Panc1 (cell line): ENCODE measurements at regions not wholly inside any gene's neighbourhood (a gene's known extent, or its start where the extent isn't known, plus 50 kb on each side); places are given as distances from the start of the nearest gene placed in this dataset.

ENCODE experiments used
- ATAC-seq: fragments of 200-7000 bp; cut with Tn5 transposase; 2 replicates; pipeline ENCODE4 v1.9.1; 2020; ENCODE audit warnings: mild to moderate bottlenecking, moderate library complexity
- BruUV-seq: library from RNA; stranded (reverse); fragments of 400-500 nt; replicated peaks from 2 replicates; lab custom pipeline; 2021; lab: Mats Ljungman, UMichigan
- CTCF ChIA-PET: fragments of 300-600 bp; sonication (Branson Sonifier 250); formaldehyde crosslinking; loops from one replicate; lab custom pipeline; 2022; ENCODE audit warnings: antibody characterized with exemption; lab: Charles Lee
- POLR2A ChIA-PET: fragments of 300-600 bp; sonication (Branson Sonifier 250); formaldehyde crosslinking; loops from one replicate; lab custom pipeline; 2022; ENCODE audit warnings: antibody characterized with exemption; lab: Charles Lee
- DNase-seq: peaks from one replicate; pipeline ENCODE4 v3.0.0-alpha.2; 2010; ENCODE audit warnings: low read depth, low spot score
- H3K27ac ChIP-seq: 2 replicates; pipeline ENCODE4 v1.5.1; 2011; ENCODE audit warnings: mild to moderate bottlenecking, low read length, inconsistent platforms
- H3K27me3 ChIP-seq: fragments of 200-500 bp; sonication (Bioruptor generic); 2 replicates; pipeline ENCODE4 v1.6.0; 2014; ENCODE audit warnings: low read length, inconsistent platforms; ENCODE audit not compliant: control insufficient read depth, insufficient read depth
- H3K36me3 ChIP-seq: fragments of 200-500 bp; sonication (Bioruptor generic); 2 replicates; pipeline ENCODE4 v1.5.1; 2014; ENCODE audit warnings: inconsistent platforms, mild to moderate bottlenecking, low read length, moderate library complexity; ENCODE audit not compliant: control insufficient read depth, insufficient read depth
- H3K4me1 ChIP-seq: 2 replicates; pipeline ENCODE4 v1.5.1; 2011; ENCODE audit warnings: inconsistent platforms, mild to moderate bottlenecking, low read length, moderate library complexity; ENCODE audit not compliant: control insufficient read depth, insufficient read depth
- H3K4me3 ChIP-seq, 2 experiments: 2 replicates each; pipeline ENCODE4 v1.5.1; 2011 to 2012; ENCODE audit warnings: low read depth in 2 of 2, low read length in 2 of 2, mild to moderate bottlenecking in 2 of 2, inconsistent platforms in 1 of 2, moderate library complexity in 1 of 2
- H3K9me3 ChIP-seq: fragments of 200-500 bp; sonication (Bioruptor generic); 2 replicates; pipeline ENCODE4 v1.5.1; 2014; ENCODE audit warnings: low read depth, mild to moderate bottlenecking, inconsistent platforms, low read length, moderate library complexity; ENCODE audit not compliant: control insufficient read depth, insufficient read depth
- POLR2AphosphoS5 ChIP-seq: IDR thresholded peaks from 2 replicates; pipeline ENCODE4 v1.6.1; 2012; ENCODE audit warnings: mild to moderate bottlenecking, low read depth, low read length, moderate library complexity
- SIN3A ChIP-seq: IDR thresholded peaks from 2 replicates; pipeline ENCODE4 v1.6.1; 2012; ENCODE audit warnings: low read depth, mild to moderate bottlenecking, low read length, moderate library complexity, borderline replicate concordance; ENCODE audit not compliant: insufficient read depth
- TCF7L2 ChIP-seq: IDR thresholded peaks from 2 replicates; pipeline ENCODE4 v1.6.1; 2011; ENCODE audit warnings: mild to moderate bottlenecking, low read depth, low read length, inconsistent platforms
- in situ Hi-C: cut with HindIII; loops from 2 replicates; pipeline ENCODE4 v1.10.0; 2016; ENCODE audit warnings: low sequenced_read_pairs, low pct_unique_long_range_greater_than_20kb
- intact Hi-C: fragments of 100-400 bp; cut with micrococcal nuclease; formaldehyde crosslinking; loops from one replicate; pipeline ENCODE4 v1.10.0; 2022; ENCODE audit not compliant: unreplicated experiment
- TF ChIP-seq, protein P1 (sequence below): fragments of 450-650 bp; IDR thresholded peaks from 2 replicates; pipeline ENCODE4 v1.5.1; 2017; ENCODE audit warnings: mild to moderate bottlenecking
- TF ChIP-seq, protein P2 (sequence below), 2 experiments: IDR thresholded peaks; 2 replicates each; pipeline ENCODE4 v1.6.1; 2011 to 2012; ENCODE audit warnings: low read depth in 2 of 2, control low read depth in 1 of 2, low read length in 1 of 2, mild to moderate bottlenecking in 1 of 2, moderate library complexity in 1 of 2; ENCODE audit not compliant: insufficient read depth in 1 of 2

DNA sequence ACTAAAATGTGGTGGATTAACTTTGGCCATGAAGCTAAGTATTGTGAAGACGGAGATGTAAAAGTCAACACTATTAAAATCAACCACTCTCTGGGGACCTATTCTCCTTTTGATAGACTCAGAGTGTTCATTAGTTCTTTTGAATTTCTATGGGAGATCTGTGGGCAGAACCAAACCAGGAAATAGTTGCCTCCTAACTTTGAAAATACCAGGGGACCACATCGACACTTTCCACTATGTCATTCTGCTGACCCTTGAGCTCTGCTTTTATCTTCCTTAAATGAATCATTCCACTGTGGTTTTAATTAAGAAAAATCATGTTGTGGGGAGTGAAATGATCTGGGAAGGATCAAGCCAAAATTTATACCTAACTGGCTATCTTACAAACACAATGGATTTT is 960.5 kb downstream of the GATA3 start:
- no peak for ATAC-seq
- H3K4me3 ChIP-seq: no peak overlapping the region
- no peaks in the 10 kb centered on the region for H3K9me3 ChIP-seq
- in situ Hi-C loops: no loop called here
- H3K4me1 ChIP-seq: no peaks in the 10 kb centered on the region
- H3K27ac ChIP-seq: no peak overlapping the region
- H3K27me3 ChIP-seq: no peaks in the 10 kb centered on the region
- TF ChIP-seq TCF7L2: no peak
- TF ChIP-seq, protein P1, sequence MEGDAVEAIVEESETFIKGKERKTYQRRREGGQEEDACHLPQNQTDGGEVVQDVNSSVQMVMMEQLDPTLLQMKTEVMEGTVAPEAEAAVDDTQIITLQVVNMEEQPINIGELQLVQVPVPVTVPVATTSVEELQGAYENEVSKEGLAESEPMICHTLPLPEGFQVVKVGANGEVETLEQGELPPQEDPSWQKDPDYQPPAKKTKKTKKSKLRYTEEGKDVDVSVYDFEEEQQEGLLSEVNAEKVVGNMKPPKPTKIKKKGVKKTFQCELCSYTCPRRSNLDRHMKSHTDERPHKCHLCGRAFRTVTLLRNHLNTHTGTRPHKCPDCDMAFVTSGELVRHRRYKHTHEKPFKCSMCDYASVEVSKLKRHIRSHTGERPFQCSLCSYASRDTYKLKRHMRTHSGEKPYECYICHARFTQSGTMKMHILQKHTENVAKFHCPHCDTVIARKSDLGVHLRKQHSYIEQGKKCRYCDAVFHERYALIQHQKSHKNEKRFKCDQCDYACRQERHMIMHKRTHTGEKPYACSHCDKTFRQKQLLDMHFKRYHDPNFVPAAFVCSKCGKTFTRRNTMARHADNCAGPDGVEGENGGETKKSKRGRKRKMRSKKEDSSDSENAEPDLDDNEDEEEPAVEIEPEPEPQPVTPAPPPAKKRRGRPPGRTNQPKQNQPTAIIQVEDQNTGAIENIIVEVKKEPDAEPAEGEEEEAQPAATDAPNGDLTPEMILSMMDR: no peak
- TF ChIP-seq SIN3A: no peak
- TF ChIP-seq, protein P2, sequence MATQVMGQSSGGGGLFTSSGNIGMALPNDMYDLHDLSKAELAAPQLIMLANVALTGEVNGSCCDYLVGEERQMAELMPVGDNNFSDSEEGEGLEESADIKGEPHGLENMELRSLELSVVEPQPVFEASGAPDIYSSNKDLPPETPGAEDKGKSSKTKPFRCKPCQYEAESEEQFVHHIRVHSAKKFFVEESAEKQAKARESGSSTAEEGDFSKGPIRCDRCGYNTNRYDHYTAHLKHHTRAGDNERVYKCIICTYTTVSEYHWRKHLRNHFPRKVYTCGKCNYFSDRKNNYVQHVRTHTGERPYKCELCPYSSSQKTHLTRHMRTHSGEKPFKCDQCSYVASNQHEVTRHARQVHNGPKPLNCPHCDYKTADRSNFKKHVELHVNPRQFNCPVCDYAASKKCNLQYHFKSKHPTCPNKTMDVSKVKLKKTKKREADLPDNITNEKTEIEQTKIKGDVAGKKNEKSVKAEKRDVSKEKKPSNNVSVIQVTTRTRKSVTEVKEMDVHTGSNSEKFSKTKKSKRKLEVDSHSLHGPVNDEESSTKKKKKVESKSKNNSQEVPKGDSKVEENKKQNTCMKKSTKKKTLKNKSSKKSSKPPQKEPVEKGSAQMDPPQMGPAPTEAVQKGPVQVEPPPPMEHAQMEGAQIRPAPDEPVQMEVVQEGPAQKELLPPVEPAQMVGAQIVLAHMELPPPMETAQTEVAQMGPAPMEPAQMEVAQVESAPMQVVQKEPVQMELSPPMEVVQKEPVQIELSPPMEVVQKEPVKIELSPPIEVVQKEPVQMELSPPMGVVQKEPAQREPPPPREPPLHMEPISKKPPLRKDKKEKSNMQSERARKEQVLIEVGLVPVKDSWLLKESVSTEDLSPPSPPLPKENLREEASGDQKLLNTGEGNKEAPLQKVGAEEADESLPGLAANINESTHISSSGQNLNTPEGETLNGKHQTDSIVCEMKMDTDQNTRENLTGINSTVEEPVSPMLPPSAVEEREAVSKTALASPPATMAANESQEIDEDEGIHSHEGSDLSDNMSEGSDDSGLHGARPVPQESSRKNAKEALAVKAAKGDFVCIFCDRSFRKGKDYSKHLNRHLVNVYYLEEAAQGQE (IDR thresholded peaks at IDR 0.05; ENCODE audit: insufficient read depth in 1 of 2, low read depth in 2 of 2, low read length in 1 of 2): no peak
- TF ChIP-seq POLR2AphosphoS5: no peak
- no TSS peak for BruUV-seq
- POLR2A ChIA-PET: no interaction called here
- CTCF ChIA-PET: no interaction called here
- no peak for DNase-seq
- intact Hi-C loops: no loop called here
- H3K36me3 ChIP-seq: no peaks in the 10 kb centered on the region

- H3K27ac ChIP-seq: no peak overlapping the region
- intact Hi-C loops (no loop called here), in situ Hi-C loops (no loop called here)
- no peak for DNase-seq
- ChIA-PET CTCF (no interaction called here), POLR2A (no interaction called here)
- no peaks in the 10 kb centered on the region for H3K27me3 ChIP-seq
- no peaks in the 10 kb centered on the region for H3K36me3 ChIP-seq
- TF ChIP-seq, protein P1: no peak
- no peak for TF ChIP-seq SIN3A
- TF ChIP-seq TCF7L2: no peak
- TF ChIP-seq, protein P2 (IDR thresholded peaks at IDR 0.05; ENCODE audit: insufficient read depth in 1 of 2, low read depth in 2 of 2, low read length in 1 of 2): no peak
- TF ChIP-seq POLR2AphosphoS5: no peak
- H3K9me3 ChIP-seq: no peaks in the 10 kb centered on the region
- no peaks in the 10 kb centered on the region for H3K4me1 ChIP-seq
- H3K4me3 ChIP-seq: no peak overlapping the region
- no peak for ATAC-seq
- BruUV-seq: no TSS peak
Measured at GRCh38 chr10:9015447-9015846, 961.0 kb downstream of the GATA3 start.
